Left ventricle myocardium inferior (tissue), 1 donor: ENCODE measurements at regions not wholly inside any gene's neighbourhood (a gene's known extent, or its start where the extent isn't known, plus 50 kb on each side); places are given as distances from the start of the nearest gene placed in this dataset.

ENCODE experiments used
- DNase-seq: peaks from one replicate; pipeline ENCODE4 v3.0.0-alpha.2; 2020
- H3K27ac ChIP-seq: fragments of 200-600 bp; replicated peaks from 2 replicates; pipeline ENCODE4 v1.8.0; 2021
- H3K27me3 ChIP-seq: fragments of 200-600 bp; 2 replicates; pipeline ENCODE4 v1.8.0; 2021; ENCODE audit warnings: low read depth
- H3K36me3 ChIP-seq: fragments of 200-600 bp; 2 replicates; pipeline ENCODE4 v1.8.0; 2021
- H3K4me1 ChIP-seq: fragments of 200-600 bp; 2 replicates; pipeline ENCODE4 v1.8.0; 2021
- H3K4me3 ChIP-seq: fragments of 200-600 bp; 2 replicates; pipeline ENCODE4 v1.8.0; 2021; ENCODE audit warnings: mild to moderate bottlenecking, moderate library complexity
- H3K9me3 ChIP-seq: fragments of 200-600 bp; replicated peaks from 2 replicates; pipeline ENCODE4 v1.8.0; 2021
- CTCF ChIP-seq: fragments of 200-600 bp; IDR thresholded peaks from 2 replicates; pipeline ENCODE4 v1.8.0; 2021; ENCODE audit warnings: antibody characterized with exemption, mild to moderate bottlenecking, borderline replicate concordance
- intact Hi-C: fragments of 100-400 bp; cut with micrococcal nuclease; formaldehyde crosslinking; loops from one replicate; pipeline ENCODE4 v1.11.0; 2022
- donor health status: DM: no; HTN: yes; CAD: no; lungs with severe emphysema.

GRCh38 chr2:6429210-6429986 is 436.3 kb downstream of the CMPK2 start:
- intact Hi-C loops = no loop called here

GRCh38 chr2:6434438-6434837 is 431.3 kb downstream of the CMPK2 start:
- Histone ChIP-seq H3K27me3 (no peaks in the 10 kb centered on the region), H3K4me3 (no peak overlapping the region), H3K27ac (no peak overlapping the region), H3K36me3 (no peaks in the 10 kb centered on the region), H3K4me1 (no peaks in the 10 kb centered on the region), H3K9me3 (no peaks in the 10 kb centered on the region)
- intact Hi-C loops = no loop called here
- no peak for DNase-seq
- TF ChIP-seq CTCF = no peak

More at GRCh38 chr2:6429210-6429986, 436.3 kb downstream of the CMPK2 start:
- DNase-seq = no peak
- no peak overlapping the region for H3K4me3 ChIP-seq
- H3K27ac ChIP-seq = no peak overlapping the region
- no peaks in the 10 kb centered on the region for H3K27me3 ChIP-seq
- no peak for TF ChIP-seq CTCF
- peaks cover 9% of the 10 kb centered on the region for H3K9me3 ChIP-seq
- H3K36me3 ChIP-seq = no peaks in the 10 kb centered on the region
- no peaks in the 10 kb centered on the region for H3K4me1 ChIP-seq

GRCh38 chr2:6441800-6442199 is 423.9 kb downstream of the CMPK2 start:
- H3K4me1 ChIP-seq = no peaks in the 10 kb centered on the region
- H3K4me3 ChIP-seq = no peak overlapping the region
- TF ChIP-seq CTCF = no peak
- no peaks in the 10 kb centered on the region for H3K36me3 ChIP-seq
- no peaks in the 10 kb centered on the region for H3K9me3 ChIP-seq
- intact Hi-C loops = no loop called here
- no peak overlapping the region for H3K27ac ChIP-seq
- DNase-seq = no peak
- H3K27me3 ChIP-seq = peaks cover 10% of the 10 kb centered on the region

- Histone ChIP-seq H3K27me3 (peaks cover 10% of the 10 kb centered on the region), H3K4me3 (no peak overlapping the region), H3K36me3 (no peaks in the 10 kb centered on the region), H3K4me1 (no peaks in the 10 kb centered on the region), H3K27ac (no peak overlapping the region), H3K9me3 (no peaks in the 10 kb centered on the region)
- no peak for TF ChIP-seq CTCF
- intact Hi-C loops = no loop called here
- DNase-seq = no peak
These were observed 423.3 kb downstream of the CMPK2 start for GRCh38 chr2:6442252-6442985.

- no peak overlapping the region for H3K27ac ChIP-seq
- TF ChIP-seq CTCF = no peak
- no peak for DNase-seq
- H3K27me3 ChIP-seq = peaks cover 10% of the 10 kb centered on the region
- H3K36me3 ChIP-seq = no peaks in the 10 kb centered on the region
- intact Hi-C loops = no loop called here
- no peak overlapping the region for H3K4me3 ChIP-seq
- H3K4me1 ChIP-seq = no peaks in the 10 kb centered on the region
- no peaks in the 10 kb centered on the region for H3K9me3 ChIP-seq
These were observed 422.5 kb downstream of the CMPK2 start for GRCh38 chr2:6443061-6443823.
